B cell (primary cell): ENCODE measurements at regions not wholly inside any gene's neighbourhood (a gene's known extent, or its start where the extent isn't known, plus 50 kb on each side); places are given as distances from the start of the nearest gene placed in this dataset.

Experiments used
- ATAC-seq: fragments of 200-7000 bp; cut with Tn5 transposase; one replicate; pipeline ENCODE4 v1.10.0; 2021; ENCODE audit warnings: low read depth, mild to moderate bottlenecking, moderate number of reproducible peaks, moderate library complexity
- CTCF ChIA-PET: fragments of 350-600 bp; sonication (Branson Sonifier 250); formaldehyde crosslinking; loops from one replicate; lab custom pipeline; 2021; ENCODE audit warnings: antibody characterized with exemption, inconsistent platforms; lab: Charles Lee
- POLR2A ChIA-PET: fragments of 350-600 bp; sonication (Branson Sonifier 250); formaldehyde crosslinking; loops from one replicate; lab custom pipeline; 2021; ENCODE audit warnings: antibody characterized with exemption; lab: Charles Lee
- DNase-seq: peaks from one replicate; pipeline ENCODE4 v3.0.0; 2013
- H2AFZ ChIP-seq: 2 replicates; pipeline ENCODE4 v1.6.1; 2012; ENCODE audit warnings: mild to moderate bottlenecking, low read depth, low read length; ENCODE audit not compliant: insufficient read depth, poor library complexity, severe bottlenecking
- H3K27ac ChIP-seq, 2 donors: 1 replicate in 1 of 2; 2 replicates in 1 of 2; pipeline ENCODE4 v1.5.1; 2012 to 2013; ENCODE audit warnings: low read length in 2 of 2, mild to moderate bottlenecking in 2 of 2, moderate library complexity in 1 of 2
- H3K27me3 ChIP-seq, 4 experiments: fragments of 200-600 bp in 1 of 4; sonication (generic) in 1 of 4; replicated peaks in 1 of 4; 1 replicate in 2 of 4; 2 replicates in 2 of 4; pipeline versions ENCODE4 v1.6.1 to v1.7.0; 2013 to 2016; ENCODE audit warnings: low read length in 3 of 4, mild to moderate bottlenecking in 2 of 4, mixed read lengths in 1 of 4, moderate library complexity in 1 of 4; ENCODE audit not compliant: insufficient read depth in 4 of 4, control insufficient read depth in 3 of 4; ENCODE audit errors: control extremely low read depth in 1 of 4
- H3K36me3 ChIP-seq, 2 experiments: replicated peaks in 1 of 2; 1 replicate in 1 of 2; 2 replicates in 1 of 2; pipeline versions ENCODE4 v1.6.1 to v1.7.1; 2013; ENCODE audit warnings: low read length in 1 of 2; ENCODE audit not compliant: insufficient read depth in 2 of 2, control insufficient read depth in 1 of 2; ENCODE audit errors: control extremely low read depth in 1 of 2, extremely low read depth in 1 of 2
- H3K4me1 ChIP-seq, 2 donors: fragments of 200-600 bp in 1 of 2; sonication (generic) in 1 of 2; 1 replicate in 1 of 2; 2 replicates in 1 of 2; pipeline versions ENCODE4 v1.5.1 to v1.6.1; 2013 to 2017; ENCODE audit warnings: low read length in 2 of 2; ENCODE audit not compliant: control insufficient read depth in 2 of 2, insufficient read depth in 2 of 2
- H3K4me2 ChIP-seq: replicated peaks from 2 replicates; pipeline ENCODE3; 2012; ENCODE audit warnings: mild to moderate bottlenecking, low read depth, low read length; ENCODE audit not compliant: poor library complexity, severe bottlenecking
- H3K4me3 ChIP-seq, 5 experiments: fragments of 200-600 bp in 1 of 5; sonication (generic) in 1 of 5; 1 replicate in 3 of 5; 2 replicates in 2 of 5; pipeline versions ENCODE4 v1.5.1 to v1.7.0; 2011 to 2016; ENCODE audit warnings: low read length in 4 of 5, mild to moderate bottlenecking in 4 of 5, low read depth in 2 of 5, control low read depth in 1 of 5, moderate library complexity in 1 of 5; ENCODE audit not compliant: insufficient read depth in 1 of 5; ENCODE audit errors: control extremely low read depth in 1 of 5, extremely low read depth in 1 of 5
- H3K79me2 ChIP-seq: fragments of 200-600 bp; sonication (generic); one replicate; pipeline ENCODE4 v1.6.0; 2016; ENCODE audit warnings: low read length; ENCODE audit not compliant: control insufficient read depth, insufficient read depth
- H3K9ac ChIP-seq: fragments of 200-600 bp; sonication (generic); 2 replicates; pipeline ENCODE4 v1.6.1; 2017; ENCODE audit warnings: mild to moderate bottlenecking, low read length, moderate library complexity
- H3K9me3 ChIP-seq, 3 donors: one replicate each; pipeline versions ENCODE4 v1.6.1 to v1.7.1; 2013; ENCODE audit warnings: low read length in 2 of 3; ENCODE audit not compliant: control insufficient read depth in 2 of 3, insufficient read depth in 1 of 3; ENCODE audit errors: control extremely low read depth in 1 of 3
- H4K20me1 ChIP-seq: 2 replicates; pipeline ENCODE4 v1.6.0; 2012; ENCODE audit warnings: mild to moderate bottlenecking, low read length; ENCODE audit not compliant: insufficient read depth, control insufficient read depth, poor library complexity, severe bottlenecking
- H3K27ac Mint-ChIP-seq: one replicate; pipeline ENCODE4 v1.8.0; 2021; ENCODE audit warnings: mixed read lengths
- H3K27me3 Mint-ChIP-seq: one replicate; pipeline ENCODE4 v1.8.0; 2021; ENCODE audit warnings: mixed read lengths
- H3K4me1 Mint-ChIP-seq: one replicate; pipeline ENCODE4 v1.8.0; 2021; ENCODE audit warnings: mixed read lengths
- H3K4me3 Mint-ChIP-seq: one replicate; pipeline ENCODE4 v1.8.0; 2021; ENCODE audit warnings: mixed read lengths
- H3K9me3 Mint-ChIP-seq: one replicate; pipeline ENCODE4 v1.8.0; 2022; ENCODE audit warnings: mixed read lengths; ENCODE audit not compliant: insufficient read depth
- CTCF ChIP-seq: fragments of 200-600 bp; IDR thresholded peaks from one replicate; pipeline ENCODE4 v1.8.0; 2022; ENCODE audit warnings: antibody characterized with exemption, mild to moderate bottlenecking
- EZH2 ChIP-seq: IDR thresholded peaks from 2 replicates; pipeline ENCODE4 v1.6.1; 2012; ENCODE audit warnings: borderline replicate concordance, low read depth, mild to moderate bottlenecking, moderate library complexity, low read length; ENCODE audit not compliant: insufficient read depth, poor library complexity, severe bottlenecking
- WGBS: methylation state at CpG from one replicate; pipeline ENCODE4 v1.1.5; 2013; ENCODE audit warnings: missing lambda C conversion rate; ENCODE audit not compliant: insufficient coverage; 5-methylcytosine and 5-hydroxymethylcytosine counted together
- intact Hi-C: fragments of 100-400 bp; cut with micrococcal nuclease; formaldehyde crosslinking; loops from one replicate; pipeline ENCODE4 v1.10.0; 2022

DNA sequence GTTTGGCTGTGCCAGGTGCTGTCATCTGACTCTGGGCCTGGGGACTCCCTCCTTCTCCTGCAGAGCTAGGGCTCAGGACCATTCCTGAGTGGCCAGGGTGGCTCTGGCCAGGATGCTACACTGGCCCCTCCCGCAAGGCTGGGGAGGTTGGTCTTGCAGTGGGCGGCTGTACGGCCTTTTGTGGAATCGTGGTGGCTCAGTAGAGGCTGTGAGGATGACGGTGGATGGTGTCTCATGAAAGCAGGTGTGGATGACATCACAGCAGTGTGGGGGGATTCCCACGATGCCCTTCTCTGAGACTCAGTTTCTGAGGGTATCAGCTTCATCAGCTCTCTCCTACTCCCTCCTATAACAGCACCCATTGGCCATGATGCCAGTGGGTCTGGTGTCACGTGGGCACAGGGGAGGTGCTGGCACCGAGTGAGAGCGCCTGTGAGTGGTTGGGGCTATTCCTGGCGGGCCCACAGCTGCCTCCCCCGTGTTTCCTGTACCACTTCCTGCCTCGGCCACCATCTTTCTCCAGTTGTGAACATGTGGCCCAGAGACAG, 144.2 kb upstream of the HDAC4 start:
- no peak overlapping the region for H3K27ac Mint-ChIP-seq
- peaks cover 21% of the 10 kb centered on the region for H3K27me3 Mint-ChIP-seq
- H3K27ac ChIP-seq, result no peak overlapping the region
- POLR2A ChIA-PET, result no interaction called here
- no peaks in the 10 kb centered on the region for H3K36me3 ChIP-seq
- H3K4me3 Mint-ChIP-seq, result no peak overlapping the region
- 42% methylated on average over 10 of the region's 12 CpGs for WGBS
- H3K27me3 ChIP-seq, result peaks cover 0 to 3% (median 0%) of the 10 kb centered on the region in 4 experiments
- CTCF ChIA-PET, result no interaction called here
- DNase-seq, result no peak
- no peak overlapping the region for H3K4me2 ChIP-seq
- no peaks in the 10 kb centered on the region for H3K79me2 ChIP-seq
- no peak for ATAC-seq
- no peaks in the 10 kb centered on the region for H3K4me1 Mint-ChIP-seq
- no peak overlapping the region for H3K4me3 ChIP-seq
- TF ChIP-seq CTCF, result no peak
- no peak for TF ChIP-seq EZH2
- H4K20me1 ChIP-seq, result no peaks in the 10 kb centered on the region
- intact Hi-C loops, result no loop called here
- no peak overlapping the region for H2AFZ ChIP-seq
- peaks cover 0 to 20% (median 0%) of the 10 kb centered on the region in 3 donors for H3K9me3 ChIP-seq
- peaks cover 3% of the 10 kb centered on the region for H3K9me3 Mint-ChIP-seq
- H3K4me1 ChIP-seq, result no peaks in the 10 kb centered on the region
- H3K9ac ChIP-seq, result no peak overlapping the region

GRCh38 chr2:239544143-239544917, 143.5 kb upstream of the HDAC4 start:
- Mint-ChIP-seq H3K9me3 (peaks cover 3% of the 10 kb centered on the region), H3K27ac (no peak overlapping the region), H3K27me3 (peaks cover 16% of the 10 kb centered on the region), H3K4me1 (no peaks in the 10 kb centered on the region), H3K4me3 (no peak overlapping the region)
- no peak overlapping the region for H3K4me2 ChIP-seq
- H3K9me3 ChIP-seq, result peaks cover 0 to 20% (median 0%) of the 10 kb centered on the region in 3 donors
- no peak for TF ChIP-seq CTCF
- no peak for TF ChIP-seq EZH2
- H3K4me1 ChIP-seq, result no peaks in the 10 kb centered on the region
- H2AFZ ChIP-seq, result no peak overlapping the region
- POLR2A ChIA-PET, result no interaction called here
- no peak overlapping the region for H3K9ac ChIP-seq
- no peaks in the 10 kb centered on the region for H3K79me2 ChIP-seq
- H3K4me3 ChIP-seq, result no peak overlapping the region
- no peaks in the 10 kb centered on the region for H4K20me1 ChIP-seq
- WGBS, result 100% methylated on average over 7 of the region's 8 CpGs
- CTCF ChIA-PET, result no interaction called here
- intact Hi-C loops, result no loop called here
- H3K27me3 ChIP-seq, result peaks cover 0 to 3% (median 0%) of the 10 kb centered on the region in 4 experiments
- no peaks in the 10 kb centered on the region for H3K36me3 ChIP-seq
- DNase-seq (no peak), ATAC-seq (no peak)
- H3K27ac ChIP-seq, result no peak overlapping the region
